Stimulated activated CD4-positive, alpha-beta T cell treated with anti-CD3 and anti-CD28 coated beads, Interleukin-1b, Interleukin-23, amount 100 ng/mL, for 1 hour (primary cell): ENCODE measurements at regions not wholly inside any gene's neighbourhood (a gene's known extent, or its start where the extent isn't known, plus 50 kb on each side); places are given as distances from the start of the nearest gene placed in this dataset.

Experiments
- DNase-seq, 2 donors: peaks; one replicate each; pipeline ENCODE4 v3.0.0-alpha.2; 2020; ENCODE audit warnings: low read depth in 2 of 2

GRCh38 chrX:39171686-39172085, 370.4 kb downstream of the MID1IP1 start:
- DNase-seq: no peak

GRCh38 chrX:39174241-39174771, 373.0 kb downstream of the MID1IP1 start:
- DNase-seq: no peak

DNA sequence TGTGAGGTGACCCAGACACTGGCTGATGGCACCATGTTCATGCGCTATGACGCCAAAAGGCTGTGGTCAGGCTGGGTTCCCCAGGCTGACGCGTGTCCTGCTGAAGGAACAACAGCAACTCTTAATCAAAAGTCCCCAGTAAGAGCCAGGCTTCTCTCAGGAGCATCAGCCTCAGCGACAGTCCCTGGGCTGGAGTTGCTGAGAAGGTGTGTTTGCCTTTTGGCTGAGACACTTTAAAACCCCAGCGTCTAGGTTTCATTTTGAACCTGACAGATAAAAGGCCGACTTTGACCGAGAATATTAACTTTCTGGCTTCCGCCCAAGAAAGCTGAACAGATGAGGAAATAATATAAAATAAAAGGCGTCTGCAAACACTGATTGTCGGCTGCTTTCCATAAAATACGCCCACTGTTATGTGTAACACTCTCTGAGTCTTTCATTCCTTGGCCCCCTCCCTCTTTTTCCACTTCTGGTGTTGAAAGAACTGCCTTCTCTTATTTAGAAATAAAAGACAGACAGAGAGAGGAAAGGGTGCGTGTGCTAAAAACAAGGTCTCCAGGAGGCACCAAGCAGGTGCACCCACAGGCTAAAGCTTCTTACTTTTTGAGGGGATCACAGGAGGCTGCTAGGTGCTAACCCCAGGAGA, 373.6 kb downstream of the MID1IP1 start:
- DNase-seq: no peak

DNA sequence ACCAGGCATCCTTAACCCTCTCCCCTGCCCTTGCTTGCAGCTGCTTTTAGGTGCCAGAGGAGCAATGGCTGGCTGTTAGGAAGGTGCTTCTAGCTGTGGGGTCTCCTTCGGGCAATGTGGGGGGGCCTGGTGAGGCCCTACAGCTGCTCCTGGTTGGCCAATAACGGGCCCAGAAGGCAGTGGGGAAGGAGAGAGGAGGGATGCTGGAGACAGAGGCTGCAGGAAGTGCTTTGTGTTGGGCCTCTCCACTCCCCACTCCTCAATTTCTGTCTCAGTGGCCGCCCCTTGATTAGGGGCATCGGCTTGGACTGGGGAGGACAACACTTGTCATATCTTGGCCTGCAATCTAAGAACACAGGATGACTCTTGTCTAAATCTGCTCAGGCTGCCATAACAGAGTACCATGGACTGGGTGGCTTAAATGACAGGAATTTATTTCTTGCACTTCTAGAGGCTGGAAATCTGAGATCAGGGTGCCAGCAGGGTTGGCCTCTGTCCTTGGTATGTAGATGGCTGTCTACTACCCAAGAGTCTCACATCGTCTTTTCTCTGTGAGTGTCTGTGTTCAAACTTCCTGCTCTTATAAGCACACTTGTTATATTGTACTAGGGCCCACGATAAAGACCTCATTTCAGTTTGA, 374.3 kb downstream of the MID1IP1 start:
- no peak for DNase-seq

GRCh38 chrX:39176105-39176504, 374.8 kb downstream of the MID1IP1 start:
- no peak for DNase-seq

- DNase-seq: no peak
Measured at GRCh38 chrX:39189431-39189830, 388.2 kb downstream of the MID1IP1 start.

DNA sequence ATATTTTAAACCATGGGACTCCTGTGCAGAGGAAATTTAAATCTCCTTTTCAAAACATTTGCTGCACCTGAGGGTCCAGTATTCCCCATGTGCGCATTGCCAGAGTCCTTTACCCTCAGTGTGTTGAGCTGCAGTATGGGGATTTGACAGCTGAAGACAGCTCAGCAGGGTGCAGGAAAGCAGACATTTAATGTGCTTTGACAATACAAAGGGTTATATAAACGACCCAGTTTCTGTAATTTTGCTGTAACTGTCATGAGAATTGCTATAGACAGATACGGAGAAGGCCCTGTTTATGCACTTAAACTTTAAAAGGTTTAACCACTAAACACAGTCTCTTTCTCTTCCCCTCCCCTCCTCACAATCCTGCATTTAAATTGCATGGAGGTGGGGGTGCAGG, 393.4 kb downstream of the MID1IP1 start:
- no peak for DNase-seq

GRCh38 chrX:39195156-39195555, 393.9 kb downstream of the MID1IP1 start:
- DNase-seq: no peak

GRCh38 chrX:39196192-39197102, 395.2 kb downstream of the MID1IP1 start:
- DNase-seq: no peak

DNA sequence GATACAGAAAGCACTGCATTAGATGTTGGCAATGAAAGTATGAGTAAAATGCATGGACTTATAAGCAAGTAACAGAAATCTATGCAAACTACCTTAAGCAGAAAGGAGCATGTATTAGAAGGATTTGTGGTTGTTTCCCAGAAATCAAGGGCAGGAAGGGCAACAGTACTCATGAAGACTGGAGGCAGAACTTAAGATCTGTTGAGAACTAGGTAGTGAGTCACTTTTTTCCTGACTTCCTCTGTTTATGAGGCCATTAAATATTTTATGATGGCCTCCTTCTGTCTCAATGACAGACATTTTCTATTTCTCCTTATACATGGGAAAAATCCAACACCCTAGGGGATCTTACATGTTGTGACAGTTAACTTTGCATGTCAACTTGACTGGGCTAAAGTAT, 398.2 kb downstream of the MID1IP1 start:
- no peak for DNase-seq

- DNase-seq: no peak
Measured at GRCh38 chrX:39201305-39201990, 400.2 kb downstream of the MID1IP1 start.

DNA sequence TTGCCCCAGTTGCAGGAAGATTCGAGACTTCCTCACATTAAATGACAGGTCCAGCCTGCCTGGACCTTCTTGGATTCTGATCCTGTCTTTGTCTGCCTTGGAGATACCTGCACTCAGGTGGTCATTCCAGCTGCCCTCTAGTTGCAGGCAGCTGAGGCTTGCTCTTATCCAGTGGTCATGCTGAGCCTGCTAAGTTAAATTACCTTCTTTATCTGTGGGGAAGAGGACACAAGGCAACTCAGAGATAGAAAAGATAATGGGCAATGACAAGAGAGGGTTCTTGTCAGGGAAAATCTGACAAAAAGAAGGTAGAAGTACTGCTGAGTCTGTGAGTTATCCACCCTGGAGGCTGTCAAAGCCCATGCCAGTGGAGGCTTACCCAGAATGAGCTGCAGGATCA, 401.4 kb downstream of the MID1IP1 start:
- DNase-seq: no peak

- no peak for DNase-seq
Measured at GRCh38 chrX:39203427-39203826, 402.2 kb downstream of the MID1IP1 start.

- no peak for DNase-seq
Measured at GRCh38 chrX:39204353-39204752, 403.1 kb downstream of the MID1IP1 start.

DNA sequence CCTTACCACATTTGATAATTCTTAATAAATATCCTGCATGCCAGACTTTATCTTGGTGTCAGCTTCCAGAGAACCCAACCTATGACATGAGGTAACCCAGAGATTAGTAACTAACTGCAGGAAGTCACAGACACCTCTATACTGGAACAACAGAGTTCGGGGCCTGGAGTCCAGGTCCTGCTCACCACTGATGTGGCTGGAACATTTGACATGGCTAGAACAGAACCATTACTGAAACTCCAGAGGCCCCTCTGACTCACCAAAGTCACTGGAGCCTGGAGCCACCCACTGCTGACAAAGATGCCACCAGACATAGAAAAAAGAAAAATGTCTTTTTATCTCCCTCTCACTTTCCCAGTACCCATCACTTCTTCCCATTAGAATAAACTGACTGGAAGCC, 403.7 kb downstream of the MID1IP1 start:
- DNase-seq: no peak

DNA sequence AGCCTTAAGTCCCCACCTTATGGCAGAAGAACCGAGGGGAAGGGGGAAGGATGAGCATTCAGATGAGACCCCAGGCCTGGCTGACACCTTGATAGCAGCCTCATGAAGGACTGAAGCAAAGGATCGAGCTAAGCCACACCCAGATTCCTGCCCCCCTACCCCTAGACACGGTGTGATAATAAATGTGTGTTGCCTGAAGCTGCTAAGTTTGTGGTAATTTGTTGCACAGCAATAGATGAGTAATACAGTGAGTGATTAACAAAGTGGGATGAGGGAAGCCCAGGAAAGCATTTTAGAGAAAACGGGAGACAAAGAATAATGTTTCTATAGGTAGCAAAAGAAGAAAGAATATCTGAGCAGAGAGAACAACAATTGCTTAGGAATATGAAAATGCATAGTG, 404.2 kb downstream of the MID1IP1 start:
- no peak for DNase-seq

GRCh38 chrX:39206399-39207145, 405.3 kb downstream of the MID1IP1 start:
- no peak for DNase-seq

DNA sequence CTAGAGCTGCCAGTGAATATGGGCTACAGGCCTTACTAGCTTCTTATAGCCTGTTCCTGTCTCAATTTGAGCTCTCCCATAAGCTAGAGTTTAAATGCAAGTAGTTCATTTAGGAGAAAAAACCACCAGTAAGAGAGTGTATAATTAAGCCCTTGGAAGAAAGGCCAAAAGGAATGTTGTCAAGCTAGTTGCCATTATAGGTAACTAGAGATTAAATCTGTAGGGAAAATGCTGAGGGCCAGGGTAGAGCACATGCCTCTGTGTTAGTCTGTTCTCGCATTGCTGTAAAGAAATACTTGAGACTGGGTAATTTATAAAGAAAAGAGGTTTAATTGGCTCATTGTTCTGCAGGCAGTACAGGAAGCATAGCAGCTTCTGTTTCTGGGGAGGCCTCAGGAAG, 410.2 kb downstream of the MID1IP1 start:
- DNase-seq: no peak

DNA sequence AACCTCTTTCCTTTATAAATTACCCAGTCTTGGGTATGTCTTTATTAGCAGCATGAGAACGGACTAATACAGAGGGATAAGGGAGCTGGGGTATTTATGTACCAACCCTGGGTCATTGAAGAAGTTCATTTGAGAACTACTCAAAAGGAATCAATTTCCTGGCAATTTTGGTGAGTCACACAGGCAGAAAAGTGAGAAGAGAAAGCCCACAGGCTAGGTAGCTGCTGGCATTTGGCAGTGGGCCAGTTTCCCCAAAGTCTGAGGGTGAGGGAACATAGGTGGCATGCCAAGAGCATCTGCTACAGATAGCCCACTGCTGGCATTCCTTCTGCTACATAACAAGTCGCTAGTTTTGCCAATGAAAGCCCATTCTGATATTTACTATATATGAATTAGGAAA, 411.2 kb downstream of the MID1IP1 start:
- DNase-seq: no peak

DNA sequence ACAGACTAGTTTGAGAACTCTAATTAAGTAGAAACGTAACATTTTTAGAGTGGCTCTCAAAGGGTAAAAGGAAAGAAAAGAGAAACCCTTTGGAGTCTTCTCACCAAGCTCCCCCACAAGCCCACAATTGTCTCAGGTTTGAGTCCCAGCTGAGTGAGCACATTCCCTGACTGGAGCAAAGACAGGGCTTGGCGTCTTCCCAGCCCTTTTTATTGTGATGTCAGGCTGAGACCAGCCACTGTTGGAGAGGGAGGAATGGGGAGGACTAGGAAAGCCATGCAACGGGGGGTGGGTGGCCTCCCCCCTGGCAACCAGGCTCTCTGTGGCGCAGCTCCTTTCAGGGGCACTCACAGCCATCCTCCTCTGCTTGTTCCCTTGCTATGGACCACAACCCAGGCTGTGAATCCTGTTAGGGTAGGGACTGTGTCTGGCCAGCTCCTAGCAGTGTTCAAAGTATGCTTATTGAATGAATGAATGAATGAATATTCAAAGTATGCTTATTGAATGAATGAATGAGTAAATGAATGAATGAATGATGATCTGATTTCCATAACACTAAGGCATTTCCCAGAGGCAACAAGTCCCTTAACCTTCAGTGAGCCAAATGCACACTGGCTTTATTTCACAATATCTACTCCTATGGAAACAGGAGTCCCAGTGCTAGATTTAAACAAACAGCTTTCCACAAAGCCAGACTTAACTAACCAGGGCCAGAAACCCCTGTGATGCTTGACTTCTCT, 413.3 kb downstream of the MID1IP1 start:
- DNase-seq: no peak

DNA sequence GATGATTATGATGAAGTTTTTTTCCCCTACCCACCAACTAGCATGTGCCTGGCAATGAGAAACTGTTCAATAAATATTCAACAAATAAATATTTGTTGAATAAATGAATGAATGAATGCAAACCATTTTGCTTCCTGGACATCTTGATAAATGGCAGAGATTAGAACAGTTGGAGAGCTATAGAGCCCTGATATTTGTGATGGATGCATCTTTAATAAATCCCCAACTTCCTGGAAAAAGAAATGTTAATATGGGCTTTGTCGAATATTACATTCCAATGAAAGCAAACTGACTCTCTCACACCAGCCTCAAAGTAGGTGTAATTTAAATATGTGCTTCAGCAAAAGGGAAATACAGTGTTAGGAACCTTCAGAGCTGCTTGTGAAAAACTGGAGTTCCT, 419.7 kb downstream of the MID1IP1 start:
- DNase-seq: no peak
